Hematopoietic multipotent progenitor cell treated with erythropoietin and hydrocortisone succinate and interleukin-3 and kit ligand, for 6 days (in vitro differentiated cells): ENCODE measurements at regions not wholly inside any gene's neighbourhood (a gene's known extent, or its start where the extent isn't known, plus 50 kb on each side); places are given as distances from the start of the nearest gene placed in this dataset.
"Not testable (repeated sequence)": the region's sequence is repeated elsewhere in the genome, so short reads cannot be mapped to it uniquely, and the experiment has no call there.

Experiments used
- DNase-seq: peaks from one replicate; pipeline ENCODE4 v3.0.0-alpha.2; 2015

GRCh38 chr1:168826269-168826668 lies 97.3 kb upstream of the DPT start:
- DNase-seq: no peak

- no peak for DNase-seq
These were observed 98.6 kb upstream of the DPT start for GRCh38 chr1:168827557-168827956.

- DNase-seq: no peak
These were observed 100.9 kb upstream of the DPT start for GRCh38 chr1:168829876-168830275.

GRCh38 chr1:168830562-168830961 lies 101.6 kb upstream of the DPT start:
- DNase-seq: no peak

GRCh38 chr1:168832661-168833060 lies 103.7 kb upstream of the DPT start:
- no peak for DNase-seq

- no peak for DNase-seq
These were observed 104.4 kb upstream of the DPT start for GRCh38 chr1:168833362-168833761.

- DNase-seq: peak; percentile 9
These were observed 104.8 kb upstream of the DPT start for GRCh38 chr1:168833801-168834224.

GRCh38 chr1:168834225-168834872 lies 105.3 kb upstream of the DPT start:
- DNase-seq: no peak

- DNase-seq: no peak
These were observed 106.2 kb upstream of the DPT start for GRCh38 chr1:168835176-168835575.

GRCh38 chr1:168835791-168836190 lies 106.8 kb upstream of the DPT start:
- no peak for DNase-seq

- DNase-seq: no peak
These were observed 107.5 kb upstream of the DPT start for GRCh38 chr1:168836469-168836868.

GRCh38 chr1:168837230-168837629 lies 108.2 kb upstream of the DPT start:
- DNase-seq: not testable (repeated sequence)

GRCh38 chr1:168842306-168842705 lies 113.3 kb upstream of the DPT start:
- no peak for DNase-seq

GRCh38 chr1:168842916-168843315 lies 113.9 kb upstream of the DPT start:
- DNase-seq: no peak

- DNase-seq: no peak
These were observed 114.4 kb upstream of the DPT start for GRCh38 chr1:168843401-168843800.

GRCh38 chr1:168843950-168844349 lies 114.9 kb upstream of the DPT start:
- no peak for DNase-seq

- DNase-seq: no peak
These were observed 116.1 kb upstream of the DPT start for GRCh38 chr1:168845140-168845539.

GRCh38 chr1:168848051-168848450 lies 119.0 kb upstream of the DPT start:
- DNase-seq: no peak

GRCh38 chr1:168861421-168862004 lies 132.5 kb upstream of the DPT start:
- DNase-seq: no peak

- DNase-seq: no peak
These were observed 134.8 kb upstream of the DPT start for GRCh38 chr1:168863772-168864171.

GRCh38 chr1:168864266-168864665 lies 135.3 kb upstream of the DPT start:
- no peak for DNase-seq

- no peak for DNase-seq
These were observed 137.0 kb upstream of the DPT start for GRCh38 chr1:168865850-168866620.

GRCh38 chr1:168867941-168868634 lies 139.1 kb upstream of the DPT start:
- no peak for DNase-seq

GRCh38 chr1:168871531-168871930 lies 142.5 kb upstream of the DPT start:
- DNase-seq: no peak
